GM06990 (cell line): ENCODE measurements at regions not wholly inside any gene's neighbourhood (a gene's known extent, or its start where the extent isn't known, plus 50 kb on each side); places are given as distances from the start of the nearest gene placed in this dataset.

Source experiments
- DNase-seq: peaks from one replicate; pipeline ENCODE4 v3.0.0-alpha.2; 2011; ENCODE audit not compliant: insufficient read length; ENCODE audit errors: extremely low read depth
- H3K27me3 ChIP-seq: replicated peaks from 2 replicates; pipeline ENCODE4 v1.6.0; 2011; ENCODE audit warnings: low read length; ENCODE audit not compliant: control insufficient read depth, insufficient read depth
- H3K36me3 ChIP-seq: 2 replicates; pipeline ENCODE4 v1.5.1; 2011; ENCODE audit warnings: low read length; ENCODE audit not compliant: control insufficient read depth, insufficient read depth
- H3K4me3 ChIP-seq: replicated peaks from 2 replicates; pipeline ENCODE4 v1.5.1; 2011; ENCODE audit warnings: low read depth, mild to moderate bottlenecking, control low read depth, low read length
- TF ChIP-seq, protein P1 (sequence below): IDR thresholded peaks from 2 replicates; pipeline ENCODE4 v1.5.1; 2011; ENCODE audit warnings: low read length, control low read depth, mild to moderate bottlenecking, inconsistent platforms; ENCODE audit not compliant: insufficient read depth, poor library complexity, severe bottlenecking

DNA sequence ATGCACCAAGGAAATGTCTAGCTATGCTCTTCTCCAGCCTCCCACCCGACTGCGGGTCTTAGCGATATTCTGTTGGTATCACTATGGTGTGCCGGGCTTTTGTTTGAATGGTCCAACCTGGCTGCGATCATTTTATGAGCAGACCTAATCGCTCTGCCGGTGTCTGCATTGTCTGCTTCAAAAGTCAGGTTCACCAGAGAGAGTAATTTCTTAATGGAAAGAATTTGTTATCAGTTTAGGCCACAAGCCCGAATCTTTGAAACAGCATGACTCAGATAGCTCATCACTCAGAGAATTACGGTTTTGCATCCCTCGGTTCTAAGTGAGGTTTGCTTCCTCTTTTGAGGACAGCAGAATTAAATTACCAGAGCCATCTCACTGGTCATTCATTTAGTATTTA is 521.0 kb upstream of the ARID1B start:
- Histone ChIP-seq H3K36me3 (no peaks in the 10 kb centered on the region), H3K27me3 (no peaks in the 10 kb centered on the region; the same call in 1 of the 2 replicates), H3K4me3 (no peak overlapping the region)
- DNase-seq = no peak
- TF ChIP-seq, protein P1, sequence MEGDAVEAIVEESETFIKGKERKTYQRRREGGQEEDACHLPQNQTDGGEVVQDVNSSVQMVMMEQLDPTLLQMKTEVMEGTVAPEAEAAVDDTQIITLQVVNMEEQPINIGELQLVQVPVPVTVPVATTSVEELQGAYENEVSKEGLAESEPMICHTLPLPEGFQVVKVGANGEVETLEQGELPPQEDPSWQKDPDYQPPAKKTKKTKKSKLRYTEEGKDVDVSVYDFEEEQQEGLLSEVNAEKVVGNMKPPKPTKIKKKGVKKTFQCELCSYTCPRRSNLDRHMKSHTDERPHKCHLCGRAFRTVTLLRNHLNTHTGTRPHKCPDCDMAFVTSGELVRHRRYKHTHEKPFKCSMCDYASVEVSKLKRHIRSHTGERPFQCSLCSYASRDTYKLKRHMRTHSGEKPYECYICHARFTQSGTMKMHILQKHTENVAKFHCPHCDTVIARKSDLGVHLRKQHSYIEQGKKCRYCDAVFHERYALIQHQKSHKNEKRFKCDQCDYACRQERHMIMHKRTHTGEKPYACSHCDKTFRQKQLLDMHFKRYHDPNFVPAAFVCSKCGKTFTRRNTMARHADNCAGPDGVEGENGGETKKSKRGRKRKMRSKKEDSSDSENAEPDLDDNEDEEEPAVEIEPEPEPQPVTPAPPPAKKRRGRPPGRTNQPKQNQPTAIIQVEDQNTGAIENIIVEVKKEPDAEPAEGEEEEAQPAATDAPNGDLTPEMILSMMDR = no peak

- Histone ChIP-seq H3K27me3 (no peaks in the 10 kb centered on the region), H3K4me3 (no peak overlapping the region), H3K36me3 (no peaks in the 10 kb centered on the region)
- no peak for DNase-seq
- TF ChIP-seq, protein P1 = no peak
Measured at GRCh38 chr6:156254240-156254639, 522.9 kb upstream of the ARID1B start.

DNA sequence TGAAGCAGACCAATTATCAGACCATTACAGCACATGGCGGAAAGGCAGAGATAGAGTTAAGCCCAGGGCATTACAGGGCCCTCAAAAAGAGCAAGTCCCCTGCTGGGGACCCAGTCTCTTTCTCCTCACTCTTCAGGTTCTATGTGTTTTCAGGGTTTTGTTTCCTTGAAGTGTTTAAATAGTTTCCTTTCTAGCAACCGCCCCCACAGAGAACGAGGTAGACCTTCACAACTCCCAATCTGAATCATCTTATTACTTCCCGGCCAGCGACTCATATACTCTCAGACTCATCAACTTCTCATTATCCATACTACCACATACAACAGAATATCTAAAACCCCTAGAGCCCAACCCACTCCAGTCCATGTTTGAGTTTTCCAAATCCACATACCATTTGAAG is 526.6 kb upstream of the ARID1B start:
- TF ChIP-seq, protein P1 = no peak
- H3K36me3 ChIP-seq = no peaks in the 10 kb centered on the region
- H3K4me3 ChIP-seq = no peak overlapping the region
- no peak for DNase-seq
- no peaks in the 10 kb centered on the region for H3K27me3 ChIP-seq

GRCh38 chr6:156242206-156242605 is 535.0 kb upstream of the ARID1B start:
- no peak for DNase-seq
- TF ChIP-seq, protein P1 = no peak
- Histone ChIP-seq H3K27me3 (no peaks in the 10 kb centered on the region), H3K4me3 (no peak overlapping the region), H3K36me3 (no peaks in the 10 kb centered on the region)

GRCh38 chr6:156231026-156231765 is 546.0 kb upstream of the ARID1B start:
- Histone ChIP-seq H3K36me3 (no peaks in the 10 kb centered on the region), H3K4me3 (no peak overlapping the region), H3K27me3 (no peaks in the 10 kb centered on the region)
- TF ChIP-seq, protein P1 = no peak
- no peak for DNase-seq
